HG02884 (cell line): ENCODE measurements at regions not wholly inside any gene's neighbourhood (a gene's known extent, or its start where the extent isn't known, plus 50 kb on each side); places are given as distances from the start of the nearest gene placed in this dataset.

Source experiments
- ATAC-seq: cut with Tn5 transposase; IDR thresholded peaks from one replicate; pipeline ENCODE4 v1.9.1; 2021; ENCODE audit warnings: mild to moderate bottlenecking, moderate library complexity; ENCODE audit not compliant: unreplicated experiment

DNA sequence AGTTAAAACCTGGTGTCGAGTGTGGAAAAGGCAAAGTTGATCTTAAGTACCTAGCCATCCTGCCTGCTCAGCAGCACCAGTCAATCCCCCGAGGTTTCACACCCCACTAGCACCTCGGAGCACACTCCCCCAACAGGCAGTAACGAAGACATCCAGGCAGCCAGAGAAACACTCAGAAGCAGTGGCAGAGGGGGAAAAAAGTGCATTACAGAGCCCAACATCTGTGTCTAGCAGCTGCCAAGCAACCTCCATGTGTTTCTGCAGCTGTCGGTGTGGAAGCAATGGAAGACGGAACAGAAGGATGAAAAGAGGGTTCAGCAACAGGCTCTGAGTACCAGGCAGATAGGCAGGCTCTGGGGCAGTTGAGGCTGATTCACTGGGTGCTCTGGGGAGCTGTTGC, 73.4 kb upstream of the PROX1 start:
- no peak for ATAC-seq

DNA sequence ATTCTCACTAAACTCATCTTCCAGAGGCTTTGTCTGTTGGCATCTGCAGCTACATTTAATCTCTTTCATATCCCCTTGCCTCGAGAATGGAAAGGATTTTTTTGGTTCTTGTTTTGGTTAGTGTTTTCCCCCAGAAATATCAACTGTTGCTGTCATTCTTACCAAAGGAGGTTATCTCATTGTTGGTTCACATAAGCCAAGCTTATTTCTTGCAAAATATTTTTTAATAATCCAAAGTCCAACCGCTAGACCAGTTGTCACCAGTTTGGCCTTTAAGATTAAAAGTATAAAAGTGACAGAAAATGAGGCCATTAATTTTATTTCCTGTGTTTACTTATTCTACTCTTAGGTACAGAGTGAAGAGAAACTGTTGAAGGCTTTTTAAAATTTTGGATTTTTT, 66.5 kb upstream of the PROX1 start:
- ATAC-seq = no peak

- ATAC-seq = no peak
Observed at GRCh38 chr1:213921712-213922111, 66.1 kb upstream of the PROX1 start.

GRCh38 chr1:213925531-213926182, 62.1 kb upstream of the PROX1 start:
- ATAC-seq = no peak

- no peak for ATAC-seq
Observed at GRCh38 chr1:213927846-213928245, 59.9 kb upstream of the PROX1 start.

DNA sequence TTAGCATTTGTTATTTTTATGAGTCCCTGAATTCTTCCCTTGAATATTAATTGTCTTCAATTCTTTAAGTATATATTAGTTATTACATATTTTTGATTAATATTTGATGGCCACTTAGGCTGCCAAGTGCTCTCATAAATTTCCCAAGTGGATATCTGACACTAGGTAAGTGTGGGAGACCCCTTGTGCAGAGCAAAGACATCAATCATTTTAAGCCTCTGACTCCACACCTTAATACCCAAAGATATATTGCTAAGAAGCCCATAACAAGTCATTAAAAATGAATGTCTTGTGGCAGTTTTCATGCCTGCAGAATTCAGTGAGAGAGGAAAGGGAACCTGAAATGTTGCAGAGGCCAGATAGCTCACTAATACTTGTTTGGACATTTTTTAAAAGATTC, 58.4 kb upstream of the PROX1 start:
- ATAC-seq = no peak

GRCh38 chr1:213931836-213932235, 55.9 kb upstream of the PROX1 start:
- no peak for ATAC-seq

- ATAC-seq = no peak
Observed at GRCh38 chr1:213933336-213933735, 54.4 kb upstream of the PROX1 start.

DNA sequence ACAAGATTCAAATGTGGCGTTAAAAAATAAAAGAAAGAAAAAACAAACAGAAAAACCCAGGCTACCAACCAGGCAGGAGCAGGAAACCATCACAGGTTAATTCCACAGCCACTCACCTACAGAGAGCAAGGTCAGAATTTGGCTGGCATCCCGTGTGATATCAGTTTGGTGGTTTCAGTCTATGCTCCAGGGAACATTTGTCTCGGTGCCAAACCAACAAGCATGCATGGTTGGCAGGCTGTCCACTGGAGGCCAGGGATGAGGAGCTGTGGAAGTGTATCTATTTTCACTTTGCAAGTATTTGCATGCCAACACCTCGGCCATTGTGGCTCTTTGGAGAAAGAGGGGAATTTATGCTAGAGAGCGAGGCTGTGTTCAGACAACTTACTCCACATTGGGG, 53.1 kb upstream of the PROX1 start:
- ATAC-seq = no peak

DNA sequence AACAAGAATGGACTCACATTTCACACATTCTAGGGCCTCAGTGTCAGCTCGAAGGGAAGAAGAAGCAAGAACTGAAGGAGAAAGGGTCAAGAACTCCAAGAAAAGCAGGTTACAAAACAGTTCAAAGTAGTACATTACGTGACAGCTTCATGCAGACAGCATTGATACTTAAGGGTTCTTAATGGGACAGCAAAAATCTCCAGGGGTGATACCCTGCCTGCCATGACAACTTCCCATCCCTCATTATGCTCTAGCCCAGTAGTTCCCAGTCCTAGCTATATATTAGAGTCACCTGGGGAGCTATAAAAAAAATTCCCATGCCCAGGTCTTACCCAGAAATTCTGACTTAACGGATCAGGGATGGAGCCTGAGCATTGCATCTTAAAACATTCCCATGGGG, 51.2 kb upstream of the PROX1 start:
- no peak for ATAC-seq
